ENCODE measurements at regions not wholly inside any gene's neighbourhood (a gene's known extent, or its start where the extent isn't known, plus 50 kb on each side); places are given as distances from the start of the nearest gene placed in this dataset.

GRCh38 chr3:18888819-18889218 lies 259.5 kb upstream of the KCNH8 start:
- H3K79me2 ChIP-seq (ENCODE audit: control insufficient read depth, insufficient read depth, low read length), result no peaks in the 10 kb centered on the region
- H3K4me1 ChIP-seq (ENCODE audit: control insufficient read depth, extremely low read depth, insufficient read depth, low read length), result no peaks in the 10 kb centered on the region
- H3K27ac ChIP-seq (ENCODE audit: control insufficient read depth, insufficient read depth, low read length), result no peak overlapping the region
- no peak overlapping the region for H3K9ac ChIP-seq (ENCODE audit: control insufficient read depth, extremely low read depth, insufficient read depth, low read length)
- TF ChIP-seq CTCF (optimal IDR thresholded peaks at IDR 0.05 in 1 of 3, IDR thresholded peaks at IDR 0.05 in 1 of 3, conservative IDR thresholded peaks at IDR 0.05 in 1 of 3; ENCODE audit: extremely low read depth in 1 of 3, insufficient read depth in 2 of 3, low read length in 3 of 3) (no peak), EZH2 (IDR thresholded peaks at IDR 0.05; ENCODE audit: low read length) (no peak)
- H4K20me1 ChIP-seq (ENCODE audit: control insufficient read depth, extremely low read depth, insufficient read depth, low read length), result no peaks in the 10 kb centered on the region
- no peaks in the 10 kb centered on the region for H3K27me3 ChIP-seq (ENCODE audit: control insufficient read depth, extremely low read depth, insufficient read depth, low read length)
- H3K9me3 ChIP-seq (ENCODE audit: control insufficient read depth, low read depth, low read length), result no peaks in the 10 kb centered on the region
- H3K9me1 ChIP-seq (ENCODE audit: control insufficient read depth, extremely low read depth, insufficient read depth, low read length), result no peaks in the 10 kb centered on the region
- DNase-seq (ENCODE audit: low read depth, low spot score) (no peak), FAIRE-seq (no peak)
- no peak overlapping the region for H2AFZ ChIP-seq (ENCODE audit: control insufficient read depth, low read length)
- H3K36me3 ChIP-seq (ENCODE audit: control insufficient read depth in 2 of 2, extremely low read depth in 1 of 2, insufficient read depth in 2 of 2, low read length in 2 of 2), result no peaks in the 10 kb centered on the region
- no peak overlapping the region for H3K4me2 ChIP-seq (ENCODE audit: control insufficient read depth, extremely low read depth, insufficient read depth, low read depth, low read length)
- dilution Hi-C loops (cut with MboI; ENCODE audit: extremely low pct_ligation_motif_present, low sequenced_read_pairs), result no loop called here
- H3K4me3 ChIP-seq (ENCODE audit: control insufficient read depth in 2 of 3, extremely low read depth in 1 of 3, insufficient read depth in 2 of 3, low read depth in 1 of 3, low read length in 3 of 3), result no peak overlapping the region

GRCh38 chr3:18888370-18888769 lies 259.9 kb upstream of the KCNH8 start:
- H3K27ac ChIP-seq (ENCODE audit: control insufficient read depth, insufficient read depth, low read length), result no peak overlapping the region
- no peaks in the 10 kb centered on the region for H4K20me1 ChIP-seq (ENCODE audit: control insufficient read depth, extremely low read depth, insufficient read depth, low read length)
- dilution Hi-C loops (cut with MboI; ENCODE audit: extremely low pct_ligation_motif_present, low sequenced_read_pairs), result no loop called here
- H3K4me3 ChIP-seq (ENCODE audit: control insufficient read depth in 2 of 3, extremely low read depth in 1 of 3, insufficient read depth in 2 of 3, low read depth in 1 of 3, low read length in 3 of 3), result no peak overlapping the region
- no peak overlapping the region for H3K9ac ChIP-seq (ENCODE audit: control insufficient read depth, extremely low read depth, insufficient read depth, low read length)
- H2AFZ ChIP-seq (ENCODE audit: control insufficient read depth, low read length), result no peak overlapping the region
- no peaks in the 10 kb centered on the region for H3K4me1 ChIP-seq (ENCODE audit: control insufficient read depth, extremely low read depth, insufficient read depth, low read length)
- H3K79me2 ChIP-seq (ENCODE audit: control insufficient read depth, insufficient read depth, low read length), result no peaks in the 10 kb centered on the region
- no peaks in the 10 kb centered on the region for H3K9me1 ChIP-seq (ENCODE audit: control insufficient read depth, extremely low read depth, insufficient read depth, low read length)
- FAIRE-seq, result no peak
- no peaks in the 10 kb centered on the region for H3K36me3 ChIP-seq (ENCODE audit: control insufficient read depth in 2 of 2, extremely low read depth in 1 of 2, insufficient read depth in 2 of 2, low read length in 2 of 2)
- no peak for DNase-seq (ENCODE audit: low read depth, low spot score)
- TF ChIP-seq CTCF (optimal IDR thresholded peaks at IDR 0.05 in 1 of 3, IDR thresholded peaks at IDR 0.05 in 1 of 3, conservative IDR thresholded peaks at IDR 0.05 in 1 of 3; ENCODE audit: extremely low read depth in 1 of 3, insufficient read depth in 2 of 3, low read length in 3 of 3), result no peak
- TF ChIP-seq EZH2 (IDR thresholded peaks at IDR 0.05; ENCODE audit: low read length), result no peak
- H3K9me3 ChIP-seq (ENCODE audit: control insufficient read depth, low read depth, low read length), result no peaks in the 10 kb centered on the region
- H3K4me2 ChIP-seq (ENCODE audit: control insufficient read depth, extremely low read depth, insufficient read depth, low read depth, low read length), result no peak overlapping the region
- H3K27me3 ChIP-seq (ENCODE audit: control insufficient read depth, extremely low read depth, insufficient read depth, low read length), result no peaks in the 10 kb centered on the region

Measured in keratinocyte (primary cell).